Natural killer cell (primary cell): ENCODE measurements at regions not wholly inside any gene's neighbourhood (a gene's known extent, or its start where the extent isn't known, plus 50 kb on each side); places are given as distances from the start of the nearest gene placed in this dataset.
"Not testable (repeated sequence)": the region's sequence is repeated elsewhere in the genome, so short reads cannot be mapped to it uniquely, and the experiment has no call there.

Experiments used
- ATAC-seq, 3 donors: fragments of 150-1000 bp in 2 of 3; fragments of 200-7000 bp in 1 of 3; cut with Tn5 transposase; 1 replicate in 1 of 3; 2 replicates in 2 of 3; pipeline ENCODE4 v1.10.0; 2021; ENCODE audit warnings: mild to moderate bottlenecking in 2 of 3, moderate library complexity in 2 of 3
- DNase-seq, 2 donors: peaks; one replicate each; pipeline versions ENCODE4 v3.0.0 to v3.0.0-alpha.2; 2013 to 2021; ENCODE audit warnings: mixed read lengths in 1 of 2
- H3K27ac ChIP-seq: one replicate; pipeline ENCODE4 v1.5.1; 2013; ENCODE audit warnings: mild to moderate bottlenecking, low read length
- H3K27me3 ChIP-seq: one replicate; pipeline ENCODE4 v1.6.1; 2013; ENCODE audit warnings: low read length; ENCODE audit not compliant: control insufficient read depth, insufficient read depth
- H3K36me3 ChIP-seq: one replicate; pipeline ENCODE4 v1.6.1; 2013; ENCODE audit warnings: low read length; ENCODE audit not compliant: control insufficient read depth, insufficient read depth
- H3K4me1 ChIP-seq: one replicate; pipeline ENCODE4 v1.6.1; 2013; ENCODE audit warnings: low read length; ENCODE audit not compliant: control insufficient read depth, insufficient read depth
- H3K4me3 ChIP-seq: one replicate; pipeline ENCODE4 v1.5.1; 2013; ENCODE audit warnings: low read length
- H3K9me3 ChIP-seq: one replicate; pipeline ENCODE4 v1.6.1; 2013; ENCODE audit warnings: low read length; ENCODE audit not compliant: control insufficient read depth, insufficient read depth
- H3K27ac Mint-ChIP-seq, 2 donors: one replicate each; pipeline ENCODE4 v1.8.0; 2022; ENCODE audit warnings: mild to moderate bottlenecking in 2 of 2, mixed read lengths in 2 of 2, moderate library complexity in 1 of 2
- H3K27me3 Mint-ChIP-seq, 2 donors: one replicate each; pipeline ENCODE4 v1.8.0; 2022; ENCODE audit warnings: low read depth in 2 of 2, mixed read lengths in 2 of 2
- H3K36me3 Mint-ChIP-seq: one replicate; pipeline ENCODE4 v1.8.0; 2022; ENCODE audit warnings: mixed read lengths
- H3K4me1 Mint-ChIP-seq, 2 donors: one replicate each; pipeline ENCODE4 v1.8.0; 2022; ENCODE audit warnings: mixed read lengths in 2 of 2
- H3K4me3 Mint-ChIP-seq: one replicate; pipeline ENCODE4 v1.8.0; 2022; ENCODE audit warnings: mild to moderate bottlenecking, moderate library complexity, mixed read lengths
- H3K9me3 Mint-ChIP-seq, 2 donors: one replicate each; pipeline ENCODE4 v1.8.0; 2022; ENCODE audit warnings: mixed read lengths in 2 of 2
- WGBS: methylation state at CpG from one replicate; pipeline ENCODE4 v1.1.7; 2013; ENCODE audit warnings: missing lambda C conversion rate; ENCODE audit not compliant: insufficient coverage; 5-methylcytosine and 5-hydroxymethylcytosine counted together
- intact Hi-C: fragments of 100-400 bp; cut with micrococcal nuclease; formaldehyde crosslinking; loops from one replicate; pipeline ENCODE4 v1.14.2; 2022

- H3K27me3 Mint-ChIP-seq, H3K27ac Mint-ChIP-seq, H3K9me3 ChIP-seq, ATAC-seq, H3K9me3 Mint-ChIP-seq, H3K4me1 ChIP-seq, H3K4me1 Mint-ChIP-seq, intact Hi-C loops, H3K36me3 ChIP-seq, H3K4me3 Mint-ChIP-seq, H3K36me3 Mint-ChIP-seq, H3K4me3 ChIP-seq, H3K27me3 ChIP-seq, DNase-seq, H3K27ac ChIP-seq: not testable (repeated sequence)
- no CpG with 5 or more reads among the region's 3 CpGs for WGBS
Measured at GRCh38 chr2:95654897-95655296, 63.1 kb downstream of the TRIM43 start.

DNA sequence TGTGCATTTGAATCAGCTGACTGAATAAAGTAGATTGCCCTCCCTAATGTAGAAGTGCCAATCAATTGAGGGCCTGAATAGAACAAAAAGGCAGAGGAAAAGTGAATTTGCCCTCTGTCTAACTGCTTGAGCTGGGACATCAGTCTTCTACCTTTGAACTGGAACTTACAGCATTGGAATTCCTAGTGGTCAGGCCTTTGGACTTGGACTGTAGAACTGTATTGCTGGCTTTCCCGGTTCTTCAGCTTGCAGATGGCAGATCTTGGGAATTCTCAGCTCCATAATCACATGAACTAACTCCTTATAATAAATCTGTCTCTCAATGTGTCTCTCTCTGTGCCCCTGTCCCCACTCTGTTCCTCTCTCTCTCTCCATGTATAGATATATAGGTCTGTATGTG is 64.8 kb downstream of the TRIM43 start:
- H3K4me3 ChIP-seq, H3K27ac ChIP-seq, H3K27me3 Mint-ChIP-seq, intact Hi-C loops, DNase-seq, H3K27me3 ChIP-seq, H3K4me3 Mint-ChIP-seq, H3K36me3 ChIP-seq, H3K9me3 Mint-ChIP-seq, H3K36me3 Mint-ChIP-seq, H3K9me3 ChIP-seq, ATAC-seq, H3K4me1 ChIP-seq, H3K4me1 Mint-ChIP-seq, H3K27ac Mint-ChIP-seq: not testable (repeated sequence)
- 64% methylated on average over 1 of the region's 1 CpG for WGBS

GRCh38 chr2:95657937-95658336 is 66.1 kb downstream of the TRIM43 start:
- WGBS: 93% methylated on average over 2 of the region's 3 CpGs
- H3K4me1 Mint-ChIP-seq, H3K4me3 Mint-ChIP-seq, H3K4me1 ChIP-seq, ATAC-seq, H3K9me3 ChIP-seq, H3K36me3 ChIP-seq, H3K27ac Mint-ChIP-seq, H3K4me3 ChIP-seq, H3K27ac ChIP-seq, intact Hi-C loops, H3K9me3 Mint-ChIP-seq, H3K27me3 ChIP-seq, H3K36me3 Mint-ChIP-seq, DNase-seq: not testable (repeated sequence)
- peaks cover 0 to 10% of the 10 kb centered on the region in 2 donors for H3K27me3 Mint-ChIP-seq

GRCh38 chr2:95660766-95661562 is 69.2 kb downstream of the TRIM43 start:
- H3K27me3 Mint-ChIP-seq: peaks cover 7 to 15% of the 10 kb centered on the region in 2 donors
- intact Hi-C loops, H3K9me3 Mint-ChIP-seq, H3K27ac ChIP-seq, H3K27ac Mint-ChIP-seq, H3K4me3 ChIP-seq, H3K9me3 ChIP-seq, H3K4me1 Mint-ChIP-seq, H3K4me1 ChIP-seq, ATAC-seq, DNase-seq, H3K4me3 Mint-ChIP-seq, H3K36me3 ChIP-seq, H3K36me3 Mint-ChIP-seq, H3K27me3 ChIP-seq: not testable (repeated sequence)
- 97% methylated on average over 14 of the region's 16 CpGs for WGBS

- H3K4me3 ChIP-seq, H3K27ac ChIP-seq, H3K36me3 ChIP-seq, intact Hi-C loops, DNase-seq, H3K4me1 ChIP-seq, H3K4me3 Mint-ChIP-seq, H3K9me3 ChIP-seq, H3K9me3 Mint-ChIP-seq, H3K36me3 Mint-ChIP-seq, H3K27me3 ChIP-seq, ATAC-seq, H3K4me1 Mint-ChIP-seq, H3K27ac Mint-ChIP-seq: not testable (repeated sequence)
- peaks cover 14 to 22% of the 10 kb centered on the region in 2 donors for H3K27me3 Mint-ChIP-seq
- 37% methylated on average over 25 of the region's 27 CpGs for WGBS
Measured at GRCh38 chr2:95663471-95664441, 72.0 kb downstream of the TRIM43 start.

GRCh38 chr2:95666636-95667035 is 74.8 kb downstream of the TRIM43 start:
- DNase-seq, intact Hi-C loops, H3K4me1 Mint-ChIP-seq, H3K36me3 ChIP-seq, H3K9me3 ChIP-seq, H3K36me3 Mint-ChIP-seq, H3K27ac ChIP-seq, H3K27me3 ChIP-seq, H3K4me3 Mint-ChIP-seq, ATAC-seq, H3K4me1 ChIP-seq, H3K27ac Mint-ChIP-seq, H3K9me3 Mint-ChIP-seq, H3K4me3 ChIP-seq: not testable (repeated sequence)
- peaks cover 11 to 22% of the 10 kb centered on the region in 2 donors for H3K27me3 Mint-ChIP-seq
- 92% methylated on average over 2 of the region's 2 CpGs for WGBS
